ENCODE measurements at regions not wholly inside any gene's neighbourhood (a gene's known extent, or its start where the extent isn't known, plus 50 kb on each side); places are given as distances from the start of the nearest gene placed in this dataset.

DNA sequence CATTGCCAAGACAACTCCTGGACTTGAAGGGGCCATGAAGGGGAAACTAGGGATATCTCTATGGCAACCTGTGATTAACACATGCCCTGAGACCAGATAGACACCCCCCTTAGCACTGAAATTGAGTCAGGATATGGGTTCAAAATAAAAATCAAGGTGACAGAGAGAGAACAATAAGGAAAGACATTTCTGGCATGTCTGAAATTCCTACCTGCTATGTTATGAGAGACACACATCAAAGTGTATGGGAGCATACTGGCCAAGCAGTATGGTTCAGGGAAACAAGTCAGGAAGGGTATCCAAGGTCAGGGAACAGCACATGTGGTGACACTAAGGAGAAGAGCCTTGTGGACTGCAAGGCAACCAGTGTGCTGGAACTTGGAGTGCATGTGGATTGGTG lies 388.7 kb downstream of the SHQ1 start:
- intact Hi-C loops (cut with micrococcal nuclease; ENCODE audit: unreplicated experiment) = no loop called here
- Histone ChIP-seq H3K4me1 (ENCODE audit: insufficient read depth, low read length, poor library complexity, severe bottlenecking) (no peaks in the 10 kb centered on the region), H3K36me3 (ENCODE audit: insufficient read depth, low read length, poor library complexity, severe bottlenecking) (no peaks in the 10 kb centered on the region), H3K9me3 (ENCODE audit: low read depth, low read length, poor library complexity, severe bottlenecking) (no peaks in the 10 kb centered on the region), H3K27me3 (replicated peaks; ENCODE audit: insufficient read depth, low read depth, low read length, poor library complexity) (no peaks in the 10 kb centered on the region), H3K4me3 (ENCODE audit: low read depth, low read length, poor library complexity, severe bottlenecking) (no peak overlapping the region), H3K27ac (ENCODE audit: low read depth, low read length, poor library complexity, severe bottlenecking) (no peak overlapping the region)
- CTCF ChIA-PET = no interaction called here
- POLR2A ChIA-PET (ENCODE audit: low non-redundant PET) = no interaction called here
- no peak for DNase-seq (ENCODE audit: low spot score)
- TF ChIP-seq CTCF (conservative IDR thresholded peaks at IDR 0.05; ENCODE audit: low read depth, low read length) (no peak), EZH2 (IDR thresholded peaks at IDR 0.05; ENCODE audit: borderline replicate concordance, low read depth, low read length, poor library complexity, severe bottlenecking) (no peak)
- BruUV-seq (replicated peaks) = no TSS peak

GRCh38 chr3:72458375-72458774 lies 389.9 kb downstream of the SHQ1 start:
- no TSS peak for BruUV-seq (replicated peaks)
- no peaks in the 10 kb centered on the region for H3K9me3 ChIP-seq (ENCODE audit: low read depth, low read length, poor library complexity, severe bottlenecking)
- TF ChIP-seq CTCF (conservative IDR thresholded peaks at IDR 0.05; ENCODE audit: low read depth, low read length) (no peak), EZH2 (IDR thresholded peaks at IDR 0.05; ENCODE audit: borderline replicate concordance, low read depth, low read length, poor library complexity, severe bottlenecking) (no peak)
- no peaks in the 10 kb centered on the region for H3K4me1 ChIP-seq (ENCODE audit: insufficient read depth, low read length, poor library complexity, severe bottlenecking)
- H3K36me3 ChIP-seq (ENCODE audit: insufficient read depth, low read length, poor library complexity, severe bottlenecking) = no peaks in the 10 kb centered on the region
- no peaks in the 10 kb centered on the region for H3K27me3 ChIP-seq (replicated peaks; ENCODE audit: insufficient read depth, low read depth, low read length, poor library complexity)
- intact Hi-C loops (cut with micrococcal nuclease; ENCODE audit: unreplicated experiment) = no loop called here
- DNase-seq (ENCODE audit: low spot score) = no peak
- ChIA-PET CTCF (no interaction called here), POLR2A (ENCODE audit: low non-redundant PET) (no interaction called here)
- H3K4me3 ChIP-seq (ENCODE audit: low read depth, low read length, poor library complexity, severe bottlenecking) = no peak overlapping the region
- H3K27ac ChIP-seq (ENCODE audit: low read depth, low read length, poor library complexity, severe bottlenecking) = no peak overlapping the region

DNA sequence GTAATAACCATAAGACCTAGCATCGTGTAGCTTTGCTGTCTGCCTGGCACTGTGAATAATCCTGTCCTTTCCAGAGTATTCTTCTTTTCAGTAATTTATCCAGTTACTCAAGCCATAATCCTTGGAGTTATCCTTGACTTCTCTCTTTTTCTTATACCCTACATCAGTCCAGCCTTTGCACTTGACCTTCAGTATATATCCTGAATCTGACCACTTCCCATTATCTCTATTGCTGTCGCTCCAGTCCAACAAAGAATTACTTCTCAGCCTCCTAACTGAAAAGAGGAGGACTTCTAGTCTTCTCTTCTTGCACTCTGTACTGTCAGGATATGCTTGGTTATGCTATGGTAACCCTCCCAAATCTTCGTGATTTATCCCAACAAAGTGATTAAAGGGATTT lies 393.8 kb downstream of the SHQ1 start:
- no peak for TF ChIP-seq EZH2 (IDR thresholded peaks at IDR 0.05; ENCODE audit: borderline replicate concordance, low read depth, low read length, poor library complexity, severe bottlenecking)
- TF ChIP-seq CTCF (conservative IDR thresholded peaks at IDR 0.05; ENCODE audit: low read depth, low read length) = no peak
- H3K27ac ChIP-seq (ENCODE audit: low read depth, low read length, poor library complexity, severe bottlenecking) = no peak overlapping the region
- CTCF ChIA-PET = no interaction called here
- H3K27me3 ChIP-seq (replicated peaks; ENCODE audit: insufficient read depth, low read depth, low read length, poor library complexity) = no peaks in the 10 kb centered on the region
- H3K36me3 ChIP-seq (ENCODE audit: insufficient read depth, low read length, poor library complexity, severe bottlenecking) = no peaks in the 10 kb centered on the region
- POLR2A ChIA-PET (ENCODE audit: low non-redundant PET) = no interaction called here
- intact Hi-C loops (cut with micrococcal nuclease; ENCODE audit: unreplicated experiment) = no loop called here
- BruUV-seq (replicated peaks) = no TSS peak
- H3K9me3 ChIP-seq (ENCODE audit: low read depth, low read length, poor library complexity, severe bottlenecking) = no peaks in the 10 kb centered on the region
- H3K4me3 ChIP-seq (ENCODE audit: low read depth, low read length, poor library complexity, severe bottlenecking) = no peak overlapping the region
- H3K4me1 ChIP-seq (ENCODE audit: insufficient read depth, low read length, poor library complexity, severe bottlenecking) = no peaks in the 10 kb centered on the region
- no peak for DNase-seq (ENCODE audit: low spot score)
